PC-3 (cell line): ENCODE measurements at regions not wholly inside any gene's neighbourhood (a gene's known extent, or its start where the extent isn't known, plus 50 kb on each side); places are given as distances from the start of the nearest gene placed in this dataset.
A peak's percentile ranks its signal among the peaks of the same experiment; 100 is the strongest.

Source experiments
- CTCF ChIP-seq: fragments of 300-600 bp; sonication (generic); conservative IDR thresholded peaks from 2 replicates; pipeline ENCODE4 v1.5.1; 2017; ENCODE audit warnings: antibody characterized with exemption, low read depth, mild to moderate bottlenecking, low read length
- EZH2 ChIP-seq: fragments of 300-600 bp; sonication (generic); IDR thresholded peaks from one replicate; pipeline ENCODE4 v1.6.1; 2017; ENCODE audit warnings: antibody characterized with exemption, mild to moderate bottlenecking, low read length; ENCODE audit not compliant: unreplicated experiment

- TF ChIP-seq EZH2 (no peak), CTCF (peak; percentile 58)
Observed at GRCh38 chr21:35652872-35653271, 407.5 kb downstream of the SETD4 start.
